ENCODE measurements at regions not wholly inside any gene's neighbourhood (a gene's known extent, or its start where the extent isn't known, plus 50 kb on each side); places are given as distances from the start of the nearest gene placed in this dataset.
A peak's percentile ranks its signal among the peaks of the same experiment; 100 is the strongest.

- H3K27ac Mint-ChIP-seq (ENCODE audit: unreplicated experiment), result no peak overlapping the region
- no peaks in the 10 kb centered on the region for H3K36me3 Mint-ChIP-seq (ENCODE audit: low read depth)
- no peaks in the 10 kb centered on the region for H3K9me3 Mint-ChIP-seq
- peaks cover 53% of the 10 kb centered on the region for H3K4me1 Mint-ChIP-seq
- no peak for DNase-seq (ENCODE audit: low read depth, low spot score)
- H3K4me3 Mint-ChIP-seq, result no peak overlapping the region
- TF ChIP-seq, protein P1, sequence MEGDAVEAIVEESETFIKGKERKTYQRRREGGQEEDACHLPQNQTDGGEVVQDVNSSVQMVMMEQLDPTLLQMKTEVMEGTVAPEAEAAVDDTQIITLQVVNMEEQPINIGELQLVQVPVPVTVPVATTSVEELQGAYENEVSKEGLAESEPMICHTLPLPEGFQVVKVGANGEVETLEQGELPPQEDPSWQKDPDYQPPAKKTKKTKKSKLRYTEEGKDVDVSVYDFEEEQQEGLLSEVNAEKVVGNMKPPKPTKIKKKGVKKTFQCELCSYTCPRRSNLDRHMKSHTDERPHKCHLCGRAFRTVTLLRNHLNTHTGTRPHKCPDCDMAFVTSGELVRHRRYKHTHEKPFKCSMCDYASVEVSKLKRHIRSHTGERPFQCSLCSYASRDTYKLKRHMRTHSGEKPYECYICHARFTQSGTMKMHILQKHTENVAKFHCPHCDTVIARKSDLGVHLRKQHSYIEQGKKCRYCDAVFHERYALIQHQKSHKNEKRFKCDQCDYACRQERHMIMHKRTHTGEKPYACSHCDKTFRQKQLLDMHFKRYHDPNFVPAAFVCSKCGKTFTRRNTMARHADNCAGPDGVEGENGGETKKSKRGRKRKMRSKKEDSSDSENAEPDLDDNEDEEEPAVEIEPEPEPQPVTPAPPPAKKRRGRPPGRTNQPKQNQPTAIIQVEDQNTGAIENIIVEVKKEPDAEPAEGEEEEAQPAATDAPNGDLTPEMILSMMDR (conservative IDR thresholded peaks at IDR 0.05), result no peak
- H3K27me3 Mint-ChIP-seq (ENCODE audit: low read depth), result peaks cover 7% of the 10 kb centered on the region
These were observed 242.4 kb upstream of the RAB4A start for GRCh38 chr1:229028544-229028943.

GRCh38 chr1:229028987-229029878, 241.7 kb upstream of the RAB4A start:
- no peak for DNase-seq (ENCODE audit: low read depth, low spot score)

DNA sequence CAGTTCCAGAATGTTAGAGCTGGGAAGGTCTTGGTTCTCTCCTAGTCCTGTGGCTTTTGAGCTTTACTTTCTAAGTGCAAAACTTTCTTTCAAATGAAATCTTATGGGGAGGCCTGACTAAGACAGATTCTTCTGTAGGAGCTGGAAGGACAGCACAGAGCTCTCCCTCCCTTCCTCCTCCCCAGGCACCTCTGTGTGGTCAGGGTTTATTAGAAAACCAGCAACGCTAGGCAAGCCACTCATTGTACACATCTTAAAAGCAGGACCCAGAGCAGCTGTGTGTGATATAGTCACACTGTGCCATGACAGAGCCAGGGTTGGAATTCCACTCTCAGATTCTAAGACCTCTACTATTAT, 241.1 kb upstream of the RAB4A start:
- no peaks in the 10 kb centered on the region for H3K9me3 Mint-ChIP-seq
- no peak for DNase-seq (ENCODE audit: low read depth, low spot score)
- H3K36me3 Mint-ChIP-seq (ENCODE audit: low read depth), result no peaks in the 10 kb centered on the region
- H3K27ac Mint-ChIP-seq (ENCODE audit: unreplicated experiment), result peak overlapping the region; percentile 27
- H3K4me3 Mint-ChIP-seq, result no peak overlapping the region
- H3K4me1 Mint-ChIP-seq, result peaks cover 45% of the 10 kb centered on the region
- H3K27me3 Mint-ChIP-seq (ENCODE audit: low read depth), result peaks cover 12% of the 10 kb centered on the region
- TF ChIP-seq, protein P1 (conservative IDR thresholded peaks at IDR 0.05), result no peak

More at GRCh38 chr1:229028987-229029878, 241.7 kb upstream of the RAB4A start:
- Mint-ChIP-seq H3K4me3 (no peak overlapping the region), H3K27ac (ENCODE audit: unreplicated experiment) (no peak overlapping the region), H3K9me3 (no peaks in the 10 kb centered on the region), H3K27me3 (ENCODE audit: low read depth) (peaks cover 8% of the 10 kb centered on the region), H3K36me3 (ENCODE audit: low read depth) (no peaks in the 10 kb centered on the region), H3K4me1 (peaks cover 48% of the 10 kb centered on the region)
- TF ChIP-seq, protein P1 (conservative IDR thresholded peaks at IDR 0.05), result no peak

- H3K4me3 Mint-ChIP-seq, result no peak overlapping the region
- peaks cover 38% of the 10 kb centered on the region for H3K4me1 Mint-ChIP-seq
- no peaks in the 10 kb centered on the region for H3K9me3 Mint-ChIP-seq
- TF ChIP-seq, protein P1 (conservative IDR thresholded peaks at IDR 0.05), result no peak
- no peak for DNase-seq (ENCODE audit: low read depth, low spot score)
- H3K27ac Mint-ChIP-seq (ENCODE audit: unreplicated experiment), result no peak overlapping the region
- no peaks in the 10 kb centered on the region for H3K36me3 Mint-ChIP-seq (ENCODE audit: low read depth)
- H3K27me3 Mint-ChIP-seq (ENCODE audit: low read depth), result peaks cover 12% of the 10 kb centered on the region
These were observed 240.3 kb upstream of the RAB4A start for GRCh38 chr1:229030630-229031029.

DNA sequence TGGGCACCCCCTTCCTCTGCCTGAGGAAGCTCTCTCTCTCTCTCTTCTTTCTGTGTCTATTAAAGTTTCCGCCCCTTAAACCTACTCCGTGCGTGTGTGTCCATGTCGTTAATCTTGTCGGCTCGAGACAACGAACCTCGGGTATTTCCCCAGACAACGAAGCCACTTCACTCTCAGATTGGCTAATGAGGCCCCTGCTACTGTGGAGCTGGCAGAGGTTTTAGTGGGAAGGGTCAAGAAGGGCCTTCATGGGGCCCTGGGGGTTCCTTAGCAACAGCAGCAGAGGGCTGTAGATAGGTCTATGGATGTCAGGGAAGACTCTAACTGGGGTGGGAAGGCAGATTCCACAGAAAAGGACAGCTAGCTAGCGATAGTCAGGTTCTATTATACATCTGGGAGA, 239.8 kb upstream of the RAB4A start:
- H3K36me3 Mint-ChIP-seq (ENCODE audit: low read depth), result no peaks in the 10 kb centered on the region
- peaks cover 35% of the 10 kb centered on the region for H3K4me1 Mint-ChIP-seq
- TF ChIP-seq, protein P1 (conservative IDR thresholded peaks at IDR 0.05), result no peak
- no peak overlapping the region for H3K4me3 Mint-ChIP-seq
- peak overlapping the region; percentile 15 for H3K27ac Mint-ChIP-seq (ENCODE audit: unreplicated experiment)
- peaks cover 12% of the 10 kb centered on the region for H3K27me3 Mint-ChIP-seq (ENCODE audit: low read depth)
- no peak for DNase-seq (ENCODE audit: low read depth, low spot score)
- H3K9me3 Mint-ChIP-seq, result no peaks in the 10 kb centered on the region

Measured in neural crest cell (in vitro differentiated cells).